A673 (cell line): ENCODE measurements at regions not wholly inside any gene's neighbourhood (a gene's known extent, or its start where the extent isn't known, plus 50 kb on each side); places are given as distances from the start of the nearest gene placed in this dataset.

ENCODE experiments used
- BruUV-seq: library from RNA; stranded (reverse); fragments of 400-500 nt; replicated peaks from 2 replicates; lab custom pipeline; 2021; lab: Mats Ljungman, UMichigan
- CTCF ChIA-PET: fragments of 300-600 bp; sonication (Branson Sonifier 250); formaldehyde crosslinking; loops from one replicate; lab custom pipeline; 2022; ENCODE audit warnings: antibody characterized with exemption; lab: Charles Lee
- POLR2A ChIA-PET: fragments of 300-600 bp; sonication (Branson Sonifier 250); formaldehyde crosslinking; loops from one replicate; lab custom pipeline; 2022; ENCODE audit warnings: antibody characterized with exemption; ENCODE audit not compliant: low non-redundant PET; lab: Charles Lee
- DNase-seq: peaks from one replicate; pipeline ENCODE4 v3.0.0-alpha.2; 2015; ENCODE audit warnings: low spot score
- H3K27ac ChIP-seq: fragments of 200-600 bp; sonication (generic); 2 replicates; pipeline ENCODE4 v1.5.1; 2016; ENCODE audit warnings: mixed run types, low read depth, mild to moderate bottlenecking, mixed read lengths, antibody characterized with exemption, low read length; ENCODE audit not compliant: poor library complexity, severe bottlenecking
- H3K27me3 ChIP-seq: fragments of 200-600 bp; sonication (generic); replicated peaks from 2 replicates; pipeline ENCODE4 v1.6.1; 2017; ENCODE audit warnings: mixed run types, low read depth, mild to moderate bottlenecking, mixed read lengths, antibody characterized with exemption, low read length; ENCODE audit not compliant: insufficient read depth, poor library complexity
- H3K36me3 ChIP-seq: fragments of 200-600 bp; sonication (generic); 2 replicates; pipeline ENCODE4 v1.6.1; 2016; ENCODE audit warnings: mixed run types, mild to moderate bottlenecking, mixed read lengths, antibody characterized with exemption, low read length; ENCODE audit not compliant: insufficient read depth, poor library complexity, severe bottlenecking
- H3K4me1 ChIP-seq: fragments of 200-600 bp; sonication (generic); 2 replicates; pipeline ENCODE4 v1.6.1; 2017; ENCODE audit warnings: mixed run types, mild to moderate bottlenecking, mixed read lengths, antibody characterized with exemption, low read length; ENCODE audit not compliant: insufficient read depth, poor library complexity, severe bottlenecking
- H3K4me3 ChIP-seq: fragments of 200-600 bp; sonication (generic); 2 replicates; pipeline ENCODE4 v1.5.1; 2016; ENCODE audit warnings: low read depth, mixed run types, mild to moderate bottlenecking, mixed read lengths, low read length; ENCODE audit not compliant: poor library complexity, severe bottlenecking
- H3K9me3 ChIP-seq: fragments of 200-600 bp; sonication (generic); 2 replicates; pipeline ENCODE4 v1.6.1; 2016; ENCODE audit warnings: mixed run types, low read depth, mild to moderate bottlenecking, mixed read lengths, antibody characterized with exemption, low read length; ENCODE audit not compliant: poor library complexity, severe bottlenecking
- CTCF ChIP-seq: fragments of 300-800, 200-600 bp; sonication (generic); conservative IDR thresholded peaks from 2 replicates; pipeline ENCODE4 v1.5.1; 2017; ENCODE audit warnings: low read depth, mild to moderate bottlenecking, antibody characterized with exemption, low read length, moderate library complexity, mixed read lengths
- EZH2 ChIP-seq: fragments of 200-600 bp; sonication (generic); IDR thresholded peaks from 2 replicates; pipeline ENCODE4 v1.6.1; 2017; ENCODE audit warnings: borderline replicate concordance, low read depth, mild to moderate bottlenecking, mixed read lengths, antibody characterized with exemption, low read length; ENCODE audit not compliant: poor library complexity, severe bottlenecking
- intact Hi-C: fragments of 100-400 bp; cut with micrococcal nuclease; formaldehyde crosslinking; loops from one replicate; pipeline ENCODE4 v1.10.0; 2022; ENCODE audit not compliant: unreplicated experiment

GRCh38 chr6:16048221-16048620, 80.7 kb upstream of the MYLIP start:
- no peaks in the 10 kb centered on the region for H3K9me3 ChIP-seq
- CTCF ChIA-PET, result no interaction called here
- no peaks in the 10 kb centered on the region for H3K27me3 ChIP-seq
- no peak overlapping the region for H3K4me3 ChIP-seq
- DNase-seq, result no peak
- TF ChIP-seq CTCF (no peak), EZH2 (no peak)
- POLR2A ChIA-PET, result no interaction called here
- intact Hi-C loops, result no loop called here
- BruUV-seq, result no TSS peak
- H3K36me3 ChIP-seq, result no peaks in the 10 kb centered on the region
- no peak overlapping the region for H3K27ac ChIP-seq
- no peaks in the 10 kb centered on the region for H3K4me1 ChIP-seq

- ChIA-PET CTCF (no interaction called here), POLR2A (no interaction called here)
- DNase-seq, result no peak
- Histone ChIP-seq H3K4me1 (no peaks in the 10 kb centered on the region), H3K27ac (no peak overlapping the region), H3K27me3 (no peaks in the 10 kb centered on the region), H3K36me3 (no peaks in the 10 kb centered on the region), H3K4me3 (no peak overlapping the region), H3K9me3 (no peaks in the 10 kb centered on the region)
- no peak for TF ChIP-seq EZH2
- no TSS peak for BruUV-seq
- intact Hi-C loops, result no loop called here
These were observed 81.4 kb upstream of the MYLIP start for GRCh38 chr6:16047435-16047990.

GRCh38 chr6:16045238-16045637, 83.6 kb upstream of the MYLIP start:
- no peak for DNase-seq
- H3K4me3 ChIP-seq, result no peak overlapping the region
- TF ChIP-seq CTCF (no peak), EZH2 (no peak)
- no TSS peak for BruUV-seq
- POLR2A ChIA-PET, result no interaction called here
- H3K4me1 ChIP-seq, result no peaks in the 10 kb centered on the region
- no peaks in the 10 kb centered on the region for H3K9me3 ChIP-seq
- H3K27me3 ChIP-seq, result no peaks in the 10 kb centered on the region
- H3K27ac ChIP-seq, result no peak overlapping the region
- intact Hi-C loops, result no loop called here
- no peaks in the 10 kb centered on the region for H3K36me3 ChIP-seq
- CTCF ChIA-PET, result no interaction called here

GRCh38 chr6:16044211-16044643, 84.7 kb upstream of the MYLIP start:
- Histone ChIP-seq H3K4me1 (no peaks in the 10 kb centered on the region), H3K27me3 (no peaks in the 10 kb centered on the region), H3K9me3 (no peaks in the 10 kb centered on the region), H3K27ac (no peak overlapping the region), H3K36me3 (no peaks in the 10 kb centered on the region), H3K4me3 (no peak overlapping the region)
- no TSS peak for BruUV-seq
- TF ChIP-seq CTCF (no peak), EZH2 (no peak)
- ChIA-PET CTCF (no interaction called here), POLR2A (no interaction called here)
- intact Hi-C loops, result no loop called here
- no peak for DNase-seq
